KMS-11 (cell line): ENCODE measurements at regions not wholly inside any gene's neighbourhood (a gene's known extent, or its start where the extent isn't known, plus 50 kb on each side); places are given as distances from the start of the nearest gene placed in this dataset.

Source experiments
- H2AFZ ChIP-seq: fragments of 200-600 bp; sonication (generic); 2 replicates; pipeline ENCODE4 v1.6.1; 2016; ENCODE audit warnings: antibody characterized with exemption, mixed run types, low read depth
- H3K27ac ChIP-seq: fragments of 200-600 bp; sonication (generic); 2 replicates; pipeline ENCODE4 v1.6.1; 2016; ENCODE audit warnings: mild to moderate bottlenecking, mixed run types
- H3K27me3 ChIP-seq: fragments of 200-600 bp; sonication (generic); 2 replicates; pipeline ENCODE4 v1.6.1; 2017; ENCODE audit warnings: mild to moderate bottlenecking, low read depth, mixed run types, moderate library complexity; ENCODE audit not compliant: insufficient read depth
- H3K36me3 ChIP-seq: fragments of 200-600 bp; sonication (generic); 2 replicates; pipeline ENCODE4 v1.6.1; 2017; ENCODE audit warnings: mild to moderate bottlenecking, mixed run types; ENCODE audit not compliant: insufficient read depth
- H3K4me1 ChIP-seq: fragments of 200-600 bp; sonication (generic); 2 replicates; pipeline ENCODE4 v1.6.1; 2016; ENCODE audit warnings: mild to moderate bottlenecking, low read depth, mixed run types; ENCODE audit not compliant: poor library complexity, severe bottlenecking
- H3K4me2 ChIP-seq: fragments of 200-600 bp; sonication (generic); 2 replicates; pipeline ENCODE4 v1.7.0; 2016; ENCODE audit warnings: mild to moderate bottlenecking, mixed run types
- H3K4me3 ChIP-seq: fragments of 200-600 bp; sonication (generic); IDR thresholded peaks from 2 replicates; pipeline ENCODE4 v1.6.1; 2017; ENCODE audit warnings: low read depth, low read length, mixed read lengths; ENCODE audit not compliant: insufficient read depth
- H3K79me2 ChIP-seq: fragments of 200-600 bp; sonication (generic); 2 replicates; pipeline ENCODE4 v1.6.1; 2016; ENCODE audit warnings: low read depth, mixed run types; ENCODE audit not compliant: insufficient read depth
- H3K9ac ChIP-seq: fragments of 200-600 bp; sonication (generic); 2 replicates; pipeline ENCODE4 v1.6.1; 2016; ENCODE audit warnings: mild to moderate bottlenecking, mixed run types
- H4K20me1 ChIP-seq: fragments of 200-600 bp; sonication (generic); 2 replicates; pipeline ENCODE4 v1.6.1; 2016; ENCODE audit warnings: mild to moderate bottlenecking, mixed run types; ENCODE audit not compliant: insufficient read depth
- CTCF ChIP-seq: fragments of 200-600 bp; sonication (generic); conservative IDR thresholded peaks from 2 replicates; pipeline ENCODE4 v1.6.1; 2017; ENCODE audit warnings: low read depth, mild to moderate bottlenecking, antibody characterized with exemption, low read length, moderate library complexity, mixed read lengths

- no peak overlapping the region for H3K4me3 ChIP-seq
- H4K20me1 ChIP-seq = no peaks in the 10 kb centered on the region
- H2AFZ ChIP-seq = no peak overlapping the region
- peak overlapping the region; percentile 5; the same call in 1 of the 2 replicates for H3K4me2 ChIP-seq
- TF ChIP-seq CTCF = no peak
- H3K27ac ChIP-seq = peak overlapping the region; percentile 3; the same call in 1 of the 2 replicates
- no peaks in the 10 kb centered on the region for H3K27me3 ChIP-seq
- no peak overlapping the region for H3K9ac ChIP-seq
- H3K4me1 ChIP-seq = peaks cover 17% of the 10 kb centered on the region
- no peaks in the 10 kb centered on the region for H3K36me3 ChIP-seq
- no peaks in the 10 kb centered on the region for H3K79me2 ChIP-seq
Observed at GRCh38 chr7:117941138-117941810, 68.0 kb upstream of the CTTNBP2 start.

GRCh38 chr7:117942780-117943179 lies 69.5 kb upstream of the CTTNBP2 start:
- TF ChIP-seq CTCF = no peak
- H3K9ac ChIP-seq = no peak overlapping the region
- H4K20me1 ChIP-seq = no peaks in the 10 kb centered on the region
- H3K36me3 ChIP-seq = no peaks in the 10 kb centered on the region
- H2AFZ ChIP-seq = no peak overlapping the region
- peaks cover 17% of the 10 kb centered on the region for H3K4me1 ChIP-seq
- H3K79me2 ChIP-seq = no peaks in the 10 kb centered on the region
- H3K4me3 ChIP-seq = no peak overlapping the region
- H3K27ac ChIP-seq = no peak overlapping the region
- no peak overlapping the region for H3K4me2 ChIP-seq
- no peaks in the 10 kb centered on the region for H3K27me3 ChIP-seq

- no peak overlapping the region for H3K9ac ChIP-seq
- H3K27me3 ChIP-seq = no peaks in the 10 kb centered on the region
- no peak for TF ChIP-seq CTCF
- no peak overlapping the region for H3K4me3 ChIP-seq
- H3K36me3 ChIP-seq = no peaks in the 10 kb centered on the region
- H2AFZ ChIP-seq = no peak overlapping the region
- H3K4me1 ChIP-seq = peaks cover 17% of the 10 kb centered on the region
- no peak overlapping the region for H3K4me2 ChIP-seq
- H4K20me1 ChIP-seq = no peaks in the 10 kb centered on the region
- H3K79me2 ChIP-seq = no peaks in the 10 kb centered on the region
- H3K27ac ChIP-seq = no peak overlapping the region
Observed at GRCh38 chr7:117944886-117945285, 71.6 kb upstream of the CTTNBP2 start.

- H3K9ac ChIP-seq = no peak overlapping the region
- H3K79me2 ChIP-seq = no peaks in the 10 kb centered on the region
- no peak overlapping the region for H3K27ac ChIP-seq
- no peak overlapping the region for H3K4me2 ChIP-seq
- H3K4me3 ChIP-seq = no peak overlapping the region
- no peak for TF ChIP-seq CTCF
- no peak overlapping the region for H2AFZ ChIP-seq
- H3K4me1 ChIP-seq = peaks cover 17% of the 10 kb centered on the region
- H3K36me3 ChIP-seq = no peaks in the 10 kb centered on the region
- H4K20me1 ChIP-seq = no peaks in the 10 kb centered on the region
- no peaks in the 10 kb centered on the region for H3K27me3 ChIP-seq
Observed at GRCh38 chr7:117946151-117946633, 73.0 kb upstream of the CTTNBP2 start.
